Stimulated activated CD4-positive, alpha-beta T cell treated with anti-CD3 and anti-CD28 coated beads, Interleukin-2, amount 100 ng/mL, for 24 hours (primary cell): ENCODE measurements at regions not wholly inside any gene's neighbourhood (a gene's known extent, or its start where the extent isn't known, plus 50 kb on each side); places are given as distances from the start of the nearest gene placed in this dataset.
"Not testable (repeated sequence)": the region's sequence is repeated elsewhere in the genome, so short reads cannot be mapped to it uniquely, and the experiment has no call there.

Experiments
- DNase-seq, 2 donors: peaks; one replicate each; pipeline ENCODE4 v3.0.0-alpha.2; 2020

- no peak for DNase-seq
Observed at GRCh38 chr11:129731316-129731715, 84.3 kb upstream of the TMEM45B start.

DNA sequence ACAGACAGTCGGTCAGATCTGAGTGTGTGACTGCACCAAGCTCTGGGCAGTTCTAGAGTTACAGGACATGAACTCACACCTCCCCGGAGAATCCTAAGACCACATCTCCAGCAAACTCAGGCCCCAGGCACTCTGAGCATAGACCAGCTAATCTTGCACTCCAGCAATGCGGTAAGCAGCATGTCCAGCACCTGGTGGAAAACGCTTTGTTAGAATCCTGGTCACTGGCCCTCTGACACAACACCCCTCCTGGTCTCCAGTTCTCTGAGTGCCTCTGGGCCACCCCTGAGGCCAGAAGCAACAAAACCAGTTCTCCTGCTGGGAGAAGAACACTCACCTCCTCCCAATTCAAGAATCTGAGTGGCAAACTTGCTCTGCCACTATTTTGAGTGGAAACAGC, 82.7 kb upstream of the TMEM45B start:
- no peak for DNase-seq

GRCh38 chr11:129733384-129733783, 82.3 kb upstream of the TMEM45B start:
- no peak for DNase-seq

GRCh38 chr11:129733981-129734380, 81.7 kb upstream of the TMEM45B start:
- no peak for DNase-seq

DNA sequence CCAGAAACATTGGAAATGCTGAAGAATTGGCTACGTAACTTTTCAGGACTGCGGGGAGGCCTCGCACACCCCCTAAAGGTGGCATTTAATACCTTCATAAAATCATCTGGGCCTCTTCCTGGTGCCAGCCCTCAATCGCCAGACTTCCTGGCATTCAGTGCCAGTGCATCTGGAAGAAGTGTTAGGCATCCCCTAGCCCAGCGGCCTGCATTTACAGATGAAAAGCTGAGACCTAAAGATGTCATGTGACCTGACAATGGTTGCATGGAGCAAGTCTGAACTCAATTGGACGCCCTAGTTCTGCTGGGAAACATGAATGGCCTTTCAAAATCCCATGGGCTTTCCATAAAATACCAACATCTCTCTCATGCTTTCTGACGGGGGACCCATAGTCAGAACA, 81.0 kb upstream of the TMEM45B start:
- no peak for DNase-seq

GRCh38 chr11:129737831-129738230, 77.8 kb upstream of the TMEM45B start:
- DNase-seq = no peak

DNA sequence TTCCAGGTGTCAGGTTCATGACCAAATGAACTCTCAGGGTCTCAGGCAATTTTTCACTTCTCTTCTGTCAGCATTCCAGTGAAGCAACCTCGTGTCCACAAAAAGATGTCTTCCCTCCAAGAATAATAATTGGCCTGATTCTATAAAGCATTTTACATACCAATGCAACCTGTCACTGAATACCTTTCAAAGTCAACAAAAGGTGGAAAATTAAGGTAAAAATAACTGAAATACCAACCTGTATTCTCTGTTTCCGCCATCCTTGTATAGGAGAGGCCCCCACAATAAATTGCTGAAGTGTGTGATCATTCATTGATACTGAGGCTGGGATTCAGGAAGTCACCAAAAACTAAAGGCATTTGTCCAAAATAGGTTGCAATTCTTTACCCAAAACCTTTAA, 77.4 kb upstream of the TMEM45B start:
- DNase-seq = no peak

DNA sequence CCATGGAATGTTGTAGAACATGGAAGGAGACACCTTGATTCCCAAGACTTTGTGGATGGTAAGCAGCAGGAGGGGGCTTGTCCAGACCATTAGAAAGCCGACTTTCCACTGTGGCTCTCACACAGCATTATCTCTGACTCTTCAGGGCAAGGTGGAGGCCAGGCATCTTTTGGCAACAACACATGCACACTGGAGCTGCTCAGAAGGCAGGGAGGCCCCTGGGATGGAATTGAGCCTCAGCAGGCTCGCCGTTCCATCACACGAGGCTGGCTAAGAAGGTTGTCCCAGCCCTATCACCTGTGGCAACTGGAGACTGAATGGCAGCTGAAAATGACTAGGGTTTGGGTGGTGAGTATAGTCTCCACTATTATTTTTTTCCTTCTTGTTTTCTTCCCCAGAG, 76.3 kb upstream of the TMEM45B start:
- DNase-seq = no peak

DNA sequence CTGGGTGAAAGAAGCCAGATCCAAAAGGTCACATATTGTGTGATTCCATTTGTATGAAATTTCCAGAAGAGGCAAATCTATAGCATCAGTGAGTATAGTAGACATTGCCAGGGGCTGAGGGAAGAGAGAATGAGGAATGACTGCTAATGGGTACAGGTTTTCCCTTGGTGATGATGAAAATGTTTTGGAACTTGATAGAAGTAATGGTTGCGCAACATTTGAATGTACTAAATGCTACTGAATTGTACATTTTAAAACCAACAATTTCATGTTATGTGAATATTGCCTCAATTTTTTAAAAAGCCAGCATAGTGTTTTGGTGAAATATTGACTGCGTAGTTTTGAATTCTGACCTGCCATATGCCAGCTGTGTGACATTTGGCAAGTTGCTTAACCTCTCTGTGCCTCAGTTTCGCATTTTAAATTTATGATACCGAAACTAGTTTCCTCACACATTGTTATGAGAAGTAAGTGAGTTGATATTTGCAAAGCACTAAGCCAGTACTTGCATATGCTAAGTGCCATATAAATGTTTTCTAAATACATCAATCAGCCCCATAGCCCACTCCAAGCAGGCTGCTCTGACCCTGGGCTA, 75.4 kb upstream of the TMEM45B start:
- no peak for DNase-seq

DNA sequence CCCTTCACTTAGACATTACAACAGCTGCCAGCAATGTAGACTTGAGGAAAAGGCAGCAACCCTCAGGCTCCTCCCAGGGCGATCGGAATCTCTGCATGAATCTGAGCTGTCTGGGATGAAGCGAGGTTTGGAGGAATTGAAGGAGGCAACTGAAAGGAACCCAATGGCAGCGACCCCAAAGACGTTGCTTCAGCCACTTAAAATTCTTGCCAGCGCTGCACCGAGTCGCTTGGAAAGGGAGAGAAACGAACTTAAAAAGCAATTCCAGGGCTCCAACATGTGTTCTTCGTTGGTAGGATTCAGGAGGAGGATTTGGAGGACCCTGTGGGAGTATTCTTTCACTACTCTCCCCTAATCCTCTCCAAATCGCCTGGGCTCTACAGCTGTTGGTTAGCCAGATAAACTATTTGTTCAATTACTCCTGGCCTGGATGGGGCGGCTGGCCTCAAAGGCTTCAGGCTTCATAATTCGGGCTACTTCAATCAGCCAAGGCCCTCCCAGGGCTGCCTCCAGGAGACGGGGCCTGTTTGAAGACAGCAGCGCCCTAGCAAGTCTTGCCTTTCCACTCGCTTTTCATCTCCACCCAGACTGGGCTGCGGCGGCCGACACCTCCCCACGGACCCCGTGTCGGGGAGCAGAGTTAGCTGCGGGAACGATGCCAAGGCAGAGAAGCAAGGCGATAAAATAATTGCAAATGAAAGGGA, 72.4 kb upstream of the TMEM45B start:
- no peak for DNase-seq

- DNase-seq = no peak
Observed at GRCh38 chr11:129747071-129747470, 68.6 kb upstream of the TMEM45B start.

GRCh38 chr11:129749141-129749540, 66.5 kb upstream of the TMEM45B start:
- DNase-seq = no peak

DNA sequence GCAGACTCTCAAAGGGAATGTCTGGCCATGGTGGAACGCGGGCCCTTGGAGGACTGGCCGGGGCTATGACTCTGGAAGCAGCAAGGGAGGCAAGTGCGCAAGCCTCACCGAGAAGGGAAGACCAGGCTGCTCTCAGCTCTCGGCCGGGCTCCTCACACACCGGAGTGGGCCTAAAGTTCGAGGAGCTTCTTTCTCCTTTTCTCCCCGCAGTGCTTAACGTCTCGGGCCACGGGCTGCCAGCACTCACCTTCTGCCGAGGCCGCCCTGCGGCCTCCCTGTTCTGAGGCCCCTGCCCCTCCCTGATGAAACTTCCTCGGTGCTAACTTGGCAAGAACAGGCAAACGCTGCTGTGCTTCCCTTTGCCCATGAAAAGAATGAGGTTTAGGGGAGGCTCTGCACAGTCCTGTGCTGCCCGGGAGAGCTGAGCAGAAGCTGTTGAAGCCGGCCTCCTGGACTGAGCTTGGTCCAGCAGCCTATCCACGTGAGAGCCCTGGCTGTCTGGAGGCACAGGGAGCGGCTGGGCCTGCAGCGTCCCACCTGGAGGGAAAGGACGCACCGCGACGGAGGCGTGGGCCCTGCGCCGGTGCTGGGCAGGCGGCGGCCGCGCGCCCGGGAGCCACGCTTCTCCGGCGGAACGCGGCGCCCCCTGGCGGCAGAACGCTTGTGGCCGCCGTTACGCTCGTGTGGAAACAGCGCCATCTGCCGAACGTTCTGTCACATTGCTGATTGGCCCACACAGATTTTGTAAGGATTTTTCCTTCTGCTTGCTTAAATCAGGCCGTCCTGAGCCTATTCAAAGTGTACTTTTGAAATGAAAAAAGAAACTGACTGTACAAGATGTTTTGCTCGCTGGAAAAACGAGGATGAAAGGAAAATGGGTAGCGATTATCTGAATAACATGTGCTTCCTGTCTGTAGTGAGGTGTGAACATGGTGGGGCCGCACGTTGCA, 65.0 kb upstream of the TMEM45B start:
- peak; percentile 82 to 83 for DNase-seq

- DNase-seq = no peak
Observed at GRCh38 chr11:129751511-129751910, 64.1 kb upstream of the TMEM45B start.

GRCh38 chr11:129763569-129763968, 52.1 kb upstream of the TMEM45B start:
- DNase-seq = not testable (repeated sequence)

DNA sequence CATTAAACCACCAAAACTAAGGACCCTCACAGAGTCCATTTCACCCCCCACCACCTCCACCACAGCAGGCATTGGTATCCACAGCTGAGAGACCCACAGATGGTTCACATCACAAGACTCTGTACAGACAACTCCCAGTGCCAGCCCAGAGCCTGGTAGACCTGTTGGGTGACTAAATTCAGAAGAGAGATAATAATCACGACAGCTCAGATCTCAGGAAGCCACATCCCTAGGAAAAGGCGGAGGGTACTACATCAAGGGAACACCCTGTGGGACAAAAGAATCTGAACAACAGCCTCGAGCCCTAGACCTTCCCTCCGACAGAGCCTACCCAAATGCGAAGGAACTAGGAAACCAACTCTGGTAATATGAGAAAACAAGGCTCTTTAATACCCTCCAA, 51.4 kb upstream of the TMEM45B start:
- not testable (repeated sequence) for DNase-seq
